Thyroid gland (tissue), 4 donors: ENCODE measurements at regions not wholly inside any gene's neighbourhood (a gene's known extent, or its start where the extent isn't known, plus 50 kb on each side); places are given as distances from the start of the nearest gene placed in this dataset.
A peak's percentile ranks its signal among the peaks of the same experiment; 100 is the strongest.
"Not testable (repeated sequence)": the region's sequence is repeated elsewhere in the genome, so short reads cannot be mapped to it uniquely, and the experiment has no call there.

ENCODE experiments used
- DNase-seq, 2 donors: peaks; one replicate each; pipeline ENCODE4 v3.0.0-alpha.2; 2019
- H3K27ac ChIP-seq, 3 donors: fragments of 200-600 bp; sonication (generic); 1 replicate in 2 of 3; 2 replicates in 1 of 3; pipeline ENCODE4 v1.5.1; 2016 to 2019; ENCODE audit warnings: mild to moderate bottlenecking in 1 of 3, moderate library complexity in 1 of 3
- H3K27me3 ChIP-seq: fragments of 200-600 bp; sonication (generic); one replicate; pipeline ENCODE4 v1.5.1; 2019
- H3K36me3 ChIP-seq, 2 donors: fragments of 200-600 bp; sonication (generic); one replicate each; pipeline ENCODE4 v1.5.1; 2016 to 2019
- H3K4me1 ChIP-seq, 2 donors: fragments of 200-600 bp; sonication (generic); one replicate each; pipeline ENCODE4 v1.5.1; 2017 to 2019
- H3K4me3 ChIP-seq, 3 donors: fragments of 200-600 bp; sonication (generic); replicated peaks in 1 of 3; 1 replicate in 2 of 3; 2 replicates in 1 of 3; pipeline ENCODE4 v1.5.1; 2016; ENCODE audit warnings: mild to moderate bottlenecking in 1 of 3
- H3K9me3 ChIP-seq: fragments of 200-600 bp; sonication (generic); one replicate; pipeline ENCODE4 v1.5.1; 2017
- CTCF ChIP-seq, 6 experiments: fragments of 200-600 bp in 3 of 6; fragments of 450-650 bp in 3 of 6; sonication (generic) in 3 of 6; IDR thresholded peaks; one replicate each; pipeline ENCODE4 v1.5.1; 2016 to 2019; ENCODE audit warnings: antibody characterized with exemption in 6 of 6, mild to moderate bottlenecking in 2 of 6, inconsistent platforms in 1 of 6, moderate library complexity in 1 of 6
- POLR2A ChIP-seq, 2 donors: fragments of 450-650 bp; IDR thresholded peaks; one replicate each; pipeline ENCODE4 v1.6.1; 2017; ENCODE audit warnings: antibody characterized with exemption in 2 of 2, mild to moderate bottlenecking in 2 of 2, moderate library complexity in 1 of 2
- WGBS, 2 donors: methylation state at CpG; one replicate each; pipeline ENCODE4 v1.1.5; 2017; 5-methylcytosine and 5-hydroxymethylcytosine counted together
- intact Hi-C: fragments of 100-400 bp; cut with DNase I; formaldehyde crosslinking; loops from one replicate; pipeline ENCODE4 v1.15.1; 2023

GRCh38 chr6:14476793-14477531 is 359.4 kb downstream of the CD83 start:
- 14 to 31% methylated on average over 12 of the region's 12 CpGs for WGBS, 2 donors
- no peak for TF ChIP-seq POLR2A (IDR thresholded peaks at IDR 0.05)
- peak; percentile 17 to 31 for DNase-seq
- Histone ChIP-seq H3K9me3 (no peaks in the 10 kb centered on the region), H3K4me1 (peaks cover 6 to 14% of the 10 kb centered on the region in 2 donors), H3K27ac (peak overlapping the region in 1 of 3 donors; percentile 37), H3K27me3 (no peaks in the 10 kb centered on the region), H3K36me3 (no peaks in the 10 kb centered on the region), H3K4me3 (no peak overlapping the region)
- intact Hi-C loops, result no loop called here

GRCh38 chr6:14477559-14477958 is 360.0 kb downstream of the CD83 start:
- WGBS, 2 donors, result 59 to 66% methylated on average over 7 of the region's 7 CpGs
- intact Hi-C loops, result no loop called here
- TF ChIP-seq POLR2A (IDR thresholded peaks at IDR 0.05), result no peak
- no peak for TF ChIP-seq CTCF (IDR thresholded peaks at IDR 0.05)
- H3K4me3 ChIP-seq, result no peak overlapping the region
- no peaks in the 10 kb centered on the region for H3K36me3 ChIP-seq
- H3K4me1 ChIP-seq, result peaks cover 6 to 14% of the 10 kb centered on the region in 2 donors
- no peaks in the 10 kb centered on the region for H3K9me3 ChIP-seq
- H3K27ac ChIP-seq, result no peak overlapping the region
- no peaks in the 10 kb centered on the region for H3K27me3 ChIP-seq
- no peak for DNase-seq

- Histone ChIP-seq H3K36me3 (no peaks in the 10 kb centered on the region), H3K4me1 (peaks cover 6 to 14% of the 10 kb centered on the region in 2 donors), H3K9me3 (no peaks in the 10 kb centered on the region), H3K27ac (no peak overlapping the region), H3K4me3 (no peak overlapping the region), H3K27me3 (no peaks in the 10 kb centered on the region)
- intact Hi-C loops, result no loop called here
- WGBS, 2 donors, result 71 to 77% methylated on average over 10 of the region's 10 CpGs
- no peak for DNase-seq
- TF ChIP-seq POLR2A (IDR thresholded peaks at IDR 0.05) (no peak), CTCF (IDR thresholded peaks at IDR 0.05) (no peak)
These were observed 361.0 kb downstream of the CD83 start for GRCh38 chr6:14478381-14479225.

- H3K36me3 ChIP-seq, H3K9me3 ChIP-seq, H3K4me1 ChIP-seq, H3K27me3 ChIP-seq, H3K27ac ChIP-seq, H3K4me3 ChIP-seq, intact Hi-C loops, DNase-seq: not testable (repeated sequence)
- WGBS, 2 donors, result 80 to 100% methylated on average over 1 of the region's 1 CpG
These were observed 364.4 kb downstream of the CD83 start for GRCh38 chr6:14481946-14482345.

- Histone ChIP-seq H3K4me1 (no peaks in the 10 kb centered on the region), H3K4me3 (no peak overlapping the region), H3K36me3 (no peaks in the 10 kb centered on the region), H3K27ac (no peak overlapping the region), H3K27me3 (no peaks in the 10 kb centered on the region), H3K9me3 (no peaks in the 10 kb centered on the region)
- intact Hi-C loops, result no loop called here
- no peak for DNase-seq
- TF ChIP-seq POLR2A (IDR thresholded peaks at IDR 0.05) (no peak), CTCF (IDR thresholded peaks at IDR 0.05) (no peak)
- WGBS, 2 donors, result no CpG with 5 or more reads among the region's 3 CpGs
These were observed 370.1 kb downstream of the CD83 start for GRCh38 chr6:14487625-14488024.

- Histone ChIP-seq H3K27ac (no peak overlapping the region), H3K4me3 (no peak overlapping the region), H3K27me3 (no peaks in the 10 kb centered on the region), H3K4me1 (no peaks in the 10 kb centered on the region), H3K9me3 (no peaks in the 10 kb centered on the region), H3K36me3 (no peaks in the 10 kb centered on the region)
- 100% methylated on average over 2 of the region's 2 CpGs for WGBS, 2 donors
- no peak for DNase-seq
- intact Hi-C loops, result no loop called here
- TF ChIP-seq CTCF (IDR thresholded peaks at IDR 0.05) (no peak), POLR2A (IDR thresholded peaks at IDR 0.05) (no peak)
These were observed 370.6 kb downstream of the CD83 start for GRCh38 chr6:14488180-14488579.
